HUDEP-2 (cell line): ENCODE measurements at regions not wholly inside any gene's neighbourhood (a gene's known extent, or its start where the extent isn't known, plus 50 kb on each side); places are given as distances from the start of the nearest gene placed in this dataset.

Experiments used
- DNase-seq, 76 experiments: peaks; one replicate each; lab custom pipeline; 2025; ENCODE audit not compliant: unreplicated experiment in 76 of 76; lab: John Stamatoyannopoulos, UW

- no peak for DNase-seq
Observed at GRCh38 chr6:21804941-21805610, 211.5 kb downstream of the SOX4 start.

GRCh38 chr6:21807299-21808044 is 213.9 kb downstream of the SOX4 start:
- no peak for DNase-seq

GRCh38 chr6:21808045-21808470 is 214.5 kb downstream of the SOX4 start:
- no peak for DNase-seq

- DNase-seq = no peak
Observed at GRCh38 chr6:21808551-21809242, 215.1 kb downstream of the SOX4 start.

- DNase-seq = no peak
Observed at GRCh38 chr6:21811484-21811883, 217.9 kb downstream of the SOX4 start.

- DNase-seq = no peak
Observed at GRCh38 chr6:21816231-21816630, 222.7 kb downstream of the SOX4 start.

- DNase-seq = no peak
Observed at GRCh38 chr6:21820442-21820841, 226.9 kb downstream of the SOX4 start.

- DNase-seq = no peak
Observed at GRCh38 chr6:21823371-21823770, 229.8 kb downstream of the SOX4 start.

- no peak for DNase-seq
Observed at GRCh38 chr6:21824431-21825177, 231.1 kb downstream of the SOX4 start.

- DNase-seq = no peak
Observed at GRCh38 chr6:21826023-21826422, 232.5 kb downstream of the SOX4 start.

- DNase-seq = no peak
Observed at GRCh38 chr6:21826904-21827303, 233.4 kb downstream of the SOX4 start.

- DNase-seq = no peak
Observed at GRCh38 chr6:21827425-21828202, 234.1 kb downstream of the SOX4 start.

GRCh38 chr6:21828704-21829103 is 235.2 kb downstream of the SOX4 start:
- no peak for DNase-seq

- DNase-seq = no peak
Observed at GRCh38 chr6:21829126-21829525, 235.6 kb downstream of the SOX4 start.

- no peak for DNase-seq
Observed at GRCh38 chr6:21831521-21832291, 238.2 kb downstream of the SOX4 start.

GRCh38 chr6:21836277-21836676 is 242.7 kb downstream of the SOX4 start:
- DNase-seq = no peak

GRCh38 chr6:21836772-21837425 is 243.3 kb downstream of the SOX4 start:
- no peak for DNase-seq

- no peak for DNase-seq
Observed at GRCh38 chr6:21840428-21840827, 246.9 kb downstream of the SOX4 start.
